Small intestine (tissue), 7 donors: ENCODE measurements at regions not wholly inside any gene's neighbourhood (a gene's known extent, or its start where the extent isn't known, plus 50 kb on each side); places are given as distances from the start of the nearest gene placed in this dataset.

Experiments used
- DNase-seq, 2 donors: peaks; one replicate each; pipeline versions ENCODE4 v3.0.0 to v3.0.0-alpha.2; 2013
- FAIRE-seq: peaks from 2 replicates; lab custom pipeline; 2012; peaks lifted over from hg19 to GRCh38; lab: Jason Lieb, UNC
- H3K27ac ChIP-seq, 3 donors: one replicate each; pipeline ENCODE4 v1.5.1; 2013; ENCODE audit warnings: low read length in 2 of 3, mild to moderate bottlenecking in 2 of 3, control low read depth in 1 of 3, inconsistent platforms in 1 of 3, low read depth in 1 of 3, moderate library complexity in 1 of 3
- H3K27me3 ChIP-seq, 3 donors: one replicate each; pipeline ENCODE4 v1.6.1; 2013; ENCODE audit warnings: low read length in 3 of 3, inconsistent platforms in 1 of 3; ENCODE audit not compliant: control insufficient read depth in 3 of 3, insufficient read depth in 3 of 3
- H3K36me3 ChIP-seq, 3 donors: one replicate each; pipeline ENCODE4 v1.6.1; 2013; ENCODE audit warnings: low read length in 3 of 3, inconsistent platforms in 1 of 3, low read depth in 1 of 3, mild to moderate bottlenecking in 1 of 3, moderate library complexity in 1 of 3; ENCODE audit not compliant: control insufficient read depth in 3 of 3, insufficient read depth in 2 of 3
- H3K4me1 ChIP-seq, 3 donors: one replicate each; pipeline ENCODE4 v1.6.1; 2013; ENCODE audit warnings: low read length in 2 of 3, inconsistent platforms in 1 of 3, low read depth in 1 of 3, mild to moderate bottlenecking in 1 of 3, moderate library complexity in 1 of 3; ENCODE audit not compliant: control insufficient read depth in 3 of 3, insufficient read depth in 2 of 3
- H3K4me3 ChIP-seq, 3 donors: one replicate each; pipeline ENCODE4 v1.5.1; 2013; ENCODE audit warnings: low read length in 3 of 3, control low read depth in 1 of 3, inconsistent platforms in 1 of 3, low read depth in 1 of 3, mild to moderate bottlenecking in 1 of 3, moderate library complexity in 1 of 3
- H3K9me3 ChIP-seq, 2 donors: one replicate each; pipeline ENCODE4 v1.6.1; 2013; ENCODE audit warnings: low read depth in 1 of 2, low read length in 1 of 2; ENCODE audit not compliant: control insufficient read depth in 2 of 2, insufficient read depth in 1 of 2
- WGBS, 3 donors: extraction: QIAGEN DNeasy Blood & Tissue Kit; methylation state at CpG; one replicate each; pipeline ENCODE4 v1.1.7; 2013; 5-methylcytosine and 5-hydroxymethylcytosine counted together
- donor health status: healthy with polysubstance abuse.
- donor health status: control.
- donor health status: control.
- donor health status: Bipolar disorder and iron deficiency.
- donor health status: healthy.

DNA sequence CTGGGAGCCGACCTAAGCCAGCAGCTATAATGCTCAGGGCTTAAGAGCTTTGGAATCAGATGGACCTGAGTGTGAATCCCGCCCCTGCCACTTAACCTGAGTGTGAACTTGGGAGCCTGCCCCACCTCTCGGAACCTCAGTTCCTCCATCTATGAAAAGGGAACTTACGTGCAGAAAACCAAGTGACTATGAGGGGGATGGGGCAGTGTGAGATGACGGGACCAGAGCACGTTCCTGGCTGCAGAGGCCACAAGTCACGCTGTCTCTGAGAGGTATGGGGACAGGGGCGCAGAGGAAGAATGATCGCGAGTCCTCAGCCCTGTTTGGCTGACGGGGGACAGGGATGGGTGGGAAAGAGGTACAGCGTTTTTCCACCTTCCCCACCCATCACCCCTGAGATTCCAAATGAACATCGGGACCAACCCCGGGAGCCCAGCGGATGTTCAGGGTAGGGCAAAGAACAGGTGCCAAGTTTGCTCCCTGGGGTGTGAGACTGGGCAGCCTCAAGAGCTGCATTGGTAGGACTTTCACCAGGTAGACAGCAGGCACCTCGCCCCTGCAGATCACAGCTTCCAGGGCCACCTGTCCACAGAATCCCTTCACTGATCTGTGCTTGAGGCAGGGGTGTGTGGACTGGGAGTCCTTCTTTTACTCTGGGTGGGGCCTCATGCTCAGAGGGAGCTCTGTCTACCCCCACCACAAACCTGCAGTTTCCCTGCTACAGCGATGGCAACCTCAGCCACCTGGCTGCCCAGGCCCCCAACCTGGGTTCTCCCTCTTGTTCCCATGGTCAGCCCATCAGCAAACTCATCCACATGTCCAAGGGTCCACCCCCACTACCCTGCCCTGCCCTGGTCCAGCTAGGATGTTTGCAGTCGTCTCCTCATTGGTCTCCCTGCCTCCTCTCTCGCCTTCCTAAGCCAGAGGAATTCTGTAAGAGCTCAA is 85.8 kb downstream of the CEBPB start:
- peak overlapping the region in 1 of 3 donors; percentile 3 for H3K27ac ChIP-seq
- FAIRE-seq = no peak

DNA sequence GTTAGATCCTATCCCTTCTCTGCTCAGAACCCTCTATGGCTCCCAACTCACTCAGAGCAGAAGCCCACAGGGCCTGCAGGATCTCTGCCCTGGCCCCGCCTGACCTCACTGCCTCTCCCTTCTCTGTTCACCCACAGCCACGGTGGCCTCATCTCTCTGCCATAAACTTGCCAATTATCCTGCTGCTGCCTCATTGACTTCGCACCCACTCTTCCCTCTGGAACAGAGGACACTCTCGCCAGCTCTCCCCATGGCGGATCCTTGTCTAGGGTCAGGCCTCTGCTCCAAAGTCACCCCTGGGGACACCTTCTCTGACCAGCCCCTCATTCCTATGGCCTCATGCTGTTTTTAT is 86.4 kb downstream of the CEBPB start:
- Histone ChIP-seq H3K27ac (no peak overlapping the region), H3K4me3 (no peak overlapping the region), H3K9me3 (no peaks in the 10 kb centered on the region), H3K27me3 (no peaks in the 10 kb centered on the region), H3K36me3 (no peaks in the 10 kb centered on the region), H3K4me1 (peaks cover 0 to 14% (median 5%) of the 10 kb centered on the region in 3 donors)
- FAIRE-seq (no peak), DNase-seq (peak in 1 of 2 donors; percentile 38)
- WGBS, 3 donors = 33 to 60% (median 45%) methylated on average over 5 of the region's 5 CpGs

More for the DNA sequence above, 85.8 kb downstream of the CEBPB start:
- DNase-seq = peak in 1 of 2 donors; percentile 51
- Histone ChIP-seq H3K4me3 (no peak overlapping the region), H3K27me3 (no peaks in the 10 kb centered on the region), H3K36me3 (no peaks in the 10 kb centered on the region), H3K4me1 (peaks cover 0 to 14% (median 5%) of the 10 kb centered on the region in 3 donors), H3K9me3 (no peaks in the 10 kb centered on the region)
- WGBS, 3 donors = 38 to 65% (median 46%) methylated on average over 19 of the region's 19 CpGs

DNA sequence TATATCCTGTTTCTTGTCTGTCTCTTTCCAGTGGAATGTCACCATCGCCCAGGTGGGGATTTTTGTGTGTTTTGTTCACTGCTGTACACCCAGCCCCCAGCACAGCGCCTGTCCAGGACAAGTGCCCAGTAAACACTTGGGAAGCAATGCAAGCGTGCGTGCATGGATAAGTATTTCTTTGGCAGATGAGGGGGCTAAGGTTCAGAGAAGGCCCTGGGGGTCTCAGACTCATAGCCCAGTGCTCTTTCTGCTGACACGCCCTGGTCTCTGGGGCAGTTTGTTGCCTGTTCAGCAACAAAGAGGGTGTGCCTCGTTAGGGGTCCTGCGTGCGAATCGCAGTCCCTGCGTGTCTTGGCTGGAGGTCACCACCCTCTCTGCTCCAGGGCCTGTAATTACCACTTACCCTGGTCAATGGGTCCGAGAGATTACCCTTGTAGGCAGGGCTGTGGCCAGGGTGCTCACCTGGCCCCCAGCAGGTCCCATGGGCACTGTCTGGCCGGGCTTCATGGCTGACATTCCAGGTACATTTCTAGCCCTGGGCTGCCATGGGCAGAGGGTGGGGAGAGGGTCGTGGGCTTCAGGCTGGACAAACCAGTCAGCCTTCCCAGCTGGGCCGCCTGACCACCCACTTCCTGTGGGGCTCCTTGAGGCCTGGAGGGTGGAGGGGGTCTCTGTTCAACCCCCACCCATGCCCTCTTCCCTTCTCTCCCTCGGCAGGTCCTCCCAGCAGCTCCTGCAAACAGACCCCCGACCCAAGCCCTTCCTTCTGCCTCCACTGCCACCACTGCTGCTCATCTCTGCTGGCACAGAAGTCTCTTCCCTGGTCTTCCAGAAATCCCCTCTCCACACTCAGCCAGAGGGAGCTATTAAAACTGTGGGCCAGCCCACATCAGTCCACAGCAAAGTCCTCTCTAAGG is 87.1 kb downstream of the CEBPB start:
- no peak overlapping the region for H3K4me3 ChIP-seq
- H3K36me3 ChIP-seq = no peaks in the 10 kb centered on the region
- DNase-seq (no peak), FAIRE-seq (no peak)
- peaks cover 0 to 14% (median 5%) of the 10 kb centered on the region in 3 donors for H3K4me1 ChIP-seq
- peak overlapping the region in 1 of 3 donors; percentile 43 for H3K27ac ChIP-seq
- 84 to 87% (median 86%) methylated on average over 16 of the region's 16 CpGs for WGBS, 3 donors
- no peaks in the 10 kb centered on the region for H3K9me3 ChIP-seq
- no peaks in the 10 kb centered on the region for H3K27me3 ChIP-seq

DNA sequence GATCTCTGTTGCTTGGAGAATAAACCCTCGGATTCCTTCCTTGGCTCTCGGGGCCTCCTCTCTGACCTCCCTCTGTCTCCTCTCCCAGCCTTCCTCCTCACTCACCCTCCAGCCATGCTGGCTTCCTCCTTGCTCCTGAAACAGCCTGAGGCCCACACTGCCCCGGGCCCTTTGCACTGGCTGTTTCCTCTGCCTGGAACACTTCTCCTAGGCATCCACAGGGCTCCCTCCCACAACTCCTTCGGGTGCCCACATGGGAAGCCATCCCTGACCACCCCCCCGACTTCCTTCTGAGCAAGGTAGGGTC is 87.7 kb downstream of the CEBPB start:
- no peak overlapping the region for H3K4me3 ChIP-seq
- FAIRE-seq (no peak), DNase-seq (no peak)
- peak overlapping the region in 1 of 3 donors; percentile 43 for H3K27ac ChIP-seq
- WGBS, 3 donors = 74 to 80% (median 77%) methylated on average over 5 of the region's 5 CpGs
- no peaks in the 10 kb centered on the region for H3K9me3 ChIP-seq
- peaks cover 0 to 14% (median 5%) of the 10 kb centered on the region in 3 donors for H3K4me1 ChIP-seq
- H3K27me3 ChIP-seq = no peaks in the 10 kb centered on the region
- no peaks in the 10 kb centered on the region for H3K36me3 ChIP-seq

DNA sequence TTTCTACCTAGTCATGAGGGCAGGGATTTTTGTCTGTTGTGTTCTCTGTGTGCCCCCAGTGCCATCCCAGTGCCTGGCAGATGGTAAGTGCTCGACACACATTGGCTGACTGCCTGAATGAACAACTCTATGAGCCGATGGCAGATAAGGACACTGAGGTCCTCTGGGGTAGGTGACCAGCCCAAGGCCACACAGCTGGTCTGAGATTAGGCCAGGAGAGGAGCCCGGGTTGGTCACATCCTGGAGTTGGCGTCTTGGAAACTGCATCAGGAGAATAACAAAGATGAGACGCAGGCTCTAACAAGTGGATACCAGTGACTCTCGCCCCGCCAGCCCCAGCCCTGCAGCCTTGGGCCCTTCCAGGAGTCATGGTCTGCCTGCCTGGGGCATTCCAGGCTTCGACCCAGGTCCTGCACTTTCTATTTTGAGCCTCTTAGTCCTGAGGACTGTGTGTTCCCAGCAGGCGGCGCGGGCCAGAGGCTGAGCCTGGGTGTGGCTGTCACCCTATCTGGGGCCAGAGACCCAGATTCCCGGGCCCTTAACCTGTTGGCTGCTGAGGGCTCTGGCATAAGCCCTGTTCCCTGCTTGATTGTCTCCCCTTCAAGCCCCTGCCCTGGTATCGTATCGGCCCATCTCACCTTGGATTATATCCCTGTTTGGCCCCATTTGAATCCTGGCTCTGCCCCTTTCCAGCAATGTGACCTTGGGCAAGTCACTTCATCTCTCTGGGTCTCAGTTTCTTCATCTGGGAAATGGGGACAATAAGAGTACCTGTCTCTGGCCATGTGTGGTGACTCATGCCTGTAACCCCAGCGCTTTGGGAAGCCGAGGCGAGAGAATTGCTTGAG is 88.3 kb downstream of the CEBPB start:
- no peak for FAIRE-seq
- 44 to 59% (median 47%) methylated on average over 17 of the region's 17 CpGs for WGBS, 3 donors
- peak; percentile 76 to 83 for DNase-seq
- H3K36me3 ChIP-seq = no peaks in the 10 kb centered on the region
- no peaks in the 10 kb centered on the region for H3K9me3 ChIP-seq
- peak overlapping the region in 1 of 3 donors; percentile 61 for H3K27ac ChIP-seq
- H3K4me1 ChIP-seq = peaks cover 0 to 14% (median 5%) of the 10 kb centered on the region in 3 donors
- H3K4me3 ChIP-seq = no peak overlapping the region
- H3K27me3 ChIP-seq = no peaks in the 10 kb centered on the region

DNA sequence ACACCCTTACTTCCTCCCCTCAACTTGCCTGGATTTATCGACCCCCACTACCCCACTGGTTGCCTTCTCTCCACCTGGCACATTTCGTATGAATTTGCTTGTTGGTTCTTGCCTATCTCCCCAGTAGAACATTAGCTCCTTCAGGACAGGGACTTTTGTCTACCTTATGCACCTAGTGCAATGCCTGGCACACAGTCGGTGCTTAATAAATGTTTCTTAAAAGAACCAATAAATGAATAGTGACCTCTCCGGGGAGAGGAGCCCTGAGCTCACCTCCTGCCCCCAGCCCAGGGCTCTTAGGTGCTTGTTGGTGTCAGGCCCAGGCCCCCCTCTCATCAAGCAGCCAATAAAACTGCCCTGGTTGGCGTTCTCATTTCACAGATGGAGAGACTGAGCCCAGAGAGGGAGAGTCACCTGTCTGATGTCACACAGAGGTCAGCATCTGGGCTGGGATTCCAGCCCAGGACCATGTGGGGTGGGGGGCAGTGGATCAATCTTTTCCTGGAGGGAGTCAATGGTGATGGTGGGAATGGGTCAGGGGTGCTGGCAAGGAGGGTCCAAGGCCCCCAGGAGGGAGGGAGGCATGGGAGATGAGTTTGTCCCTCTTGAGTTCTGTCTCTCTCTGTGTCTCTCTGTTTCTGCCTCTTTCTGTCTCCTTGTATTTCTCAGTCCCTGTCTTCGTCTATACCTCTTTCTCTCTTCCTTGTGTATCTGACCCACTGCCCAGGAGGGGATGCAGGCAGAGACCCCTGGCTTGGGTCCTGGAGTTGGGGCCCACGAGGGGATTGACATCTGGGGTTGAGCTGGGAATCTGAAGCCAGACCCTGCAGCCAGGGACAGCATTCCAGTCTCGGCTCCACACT is 89.6 kb downstream of the CEBPB start:
- DNase-seq = no peak
- FAIRE-seq = no peak
- 82 to 85% (median 82%) methylated on average over 8 of the region's 8 CpGs for WGBS, 3 donors
- H3K27me3 ChIP-seq = no peaks in the 10 kb centered on the region
- H3K36me3 ChIP-seq = no peaks in the 10 kb centered on the region
- no peak overlapping the region for H3K4me3 ChIP-seq
- H3K9me3 ChIP-seq = no peaks in the 10 kb centered on the region
- H3K4me1 ChIP-seq = peaks cover 0 to 19% (median 7%) of the 10 kb centered on the region in 3 donors
- H3K27ac ChIP-seq = no peak overlapping the region

DNA sequence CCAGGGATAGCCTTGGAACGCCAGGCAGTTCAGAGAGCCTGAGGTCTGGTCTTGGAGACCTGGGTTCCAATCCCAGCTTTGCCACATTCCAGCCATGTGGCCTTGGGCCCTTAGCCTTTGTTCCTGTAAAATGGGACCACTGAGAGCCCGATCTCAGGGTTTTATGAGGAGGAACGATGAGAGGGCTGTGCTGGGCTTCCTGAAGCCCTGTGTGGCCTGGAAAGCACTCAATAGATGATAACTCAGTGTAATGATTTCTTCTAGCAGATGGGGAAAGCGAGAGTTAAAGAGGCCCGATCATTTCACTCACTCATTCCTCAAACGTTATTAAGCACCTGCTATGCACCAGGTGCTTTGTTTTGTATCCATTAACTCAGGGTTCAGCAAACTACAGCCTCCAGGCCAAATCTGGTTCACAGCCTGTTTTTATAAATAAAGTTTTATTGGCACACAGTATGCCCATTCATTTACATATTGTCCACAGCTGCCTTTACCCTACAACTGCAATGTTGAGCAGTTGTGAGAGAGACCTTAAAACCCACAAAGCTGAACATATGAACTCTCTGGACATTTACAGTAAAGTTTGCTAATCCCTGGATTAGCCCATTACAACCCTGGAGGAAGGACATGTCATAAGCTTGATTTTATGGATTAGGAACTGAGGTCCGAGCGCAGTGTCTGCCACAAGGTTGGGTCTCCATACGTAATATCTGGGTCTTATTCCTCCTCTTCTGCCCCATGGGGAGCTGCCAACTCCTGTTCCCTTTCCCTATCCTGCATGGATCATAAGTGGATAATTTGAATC is 90.4 kb downstream of the CEBPB start:
- no peak overlapping the region for H3K27ac ChIP-seq
- H3K4me1 ChIP-seq = peaks cover 0 to 22% (median 7%) of the 10 kb centered on the region in 3 donors
- H3K9me3 ChIP-seq = no peaks in the 10 kb centered on the region
- FAIRE-seq = no peak
- no peak for DNase-seq
- no peaks in the 10 kb centered on the region for H3K36me3 ChIP-seq
- no peak overlapping the region for H3K4me3 ChIP-seq
- no peaks in the 10 kb centered on the region for H3K27me3 ChIP-seq
- 66 to 82% (median 78%) methylated on average over 9 of the region's 9 CpGs for WGBS, 3 donors
